ENCODE measurements at regions not wholly inside any gene's neighbourhood (a gene's known extent, or its start where the extent isn't known, plus 50 kb on each side); places are given as distances from the start of the nearest gene placed in this dataset.
"Not testable (repeated sequence)": the region's sequence is repeated elsewhere in the genome, so short reads cannot be mapped to it uniquely, and the experiment has no call there.

- in situ Hi-C loops (cut with HindIII; ENCODE audit: low sequenced_read_pairs) = no loop called here
Observed at GRCh38 chr2:56934866-56935265, 751.1 kb downstream of the CCDC85A start.

- in situ Hi-C loops (cut with HindIII; ENCODE audit: low sequenced_read_pairs) = no loop called here
Observed at GRCh38 chr2:56940054-56940453, 756.3 kb downstream of the CCDC85A start.

GRCh38 chr2:56952871-56953270 is 769.1 kb downstream of the CCDC85A start:
- in situ Hi-C loops (cut with HindIII; ENCODE audit: low sequenced_read_pairs) = no loop called here

- in situ Hi-C loops (cut with HindIII; ENCODE audit: low sequenced_read_pairs) = no loop called here
Observed at GRCh38 chr2:56960581-56960980, 776.8 kb downstream of the CCDC85A start.

- in situ Hi-C loops (cut with HindIII; ENCODE audit: low sequenced_read_pairs) = no loop called here
Observed at GRCh38 chr2:56962673-56963072, 778.9 kb downstream of the CCDC85A start.

GRCh38 chr2:56969513-56969912 is 785.7 kb downstream of the CCDC85A start:
- in situ Hi-C loops (cut with HindIII; ENCODE audit: low sequenced_read_pairs) = no loop called here

- in situ Hi-C loops (cut with HindIII; ENCODE audit: low sequenced_read_pairs) = no loop called here
Observed at GRCh38 chr2:56971383-56971974, 787.7 kb downstream of the CCDC85A start.

- in situ Hi-C loops (cut with HindIII; ENCODE audit: low sequenced_read_pairs) = no loop called here
Observed at GRCh38 chr2:56981554-56981953, 797.8 kb downstream of the CCDC85A start.

- in situ Hi-C loops (cut with HindIII; ENCODE audit: low sequenced_read_pairs) = no loop called here
Observed at GRCh38 chr2:56985609-56986008, 801.8 kb downstream of the CCDC85A start.

GRCh38 chr2:57022496-57022895 is 838.7 kb downstream of the CCDC85A start:
- in situ Hi-C loops (cut with HindIII; ENCODE audit: low sequenced_read_pairs) = no loop called here

GRCh38 chr2:57044931-57045635 is 861.3 kb downstream of the CCDC85A start:
- in situ Hi-C loops (cut with HindIII; ENCODE audit: low sequenced_read_pairs) = no loop called here

- in situ Hi-C loops (cut with HindIII; ENCODE audit: low sequenced_read_pairs) = no loop called here
Observed at GRCh38 chr2:57049273-57049672, 865.5 kb downstream of the CCDC85A start.

- in situ Hi-C loops (cut with HindIII; ENCODE audit: low sequenced_read_pairs) = no loop called here
Observed at GRCh38 chr2:57050007-57050406, 866.2 kb downstream of the CCDC85A start.

- in situ Hi-C loops (cut with HindIII; ENCODE audit: low sequenced_read_pairs) = not testable (repeated sequence)
Observed at GRCh38 chr2:57066301-57066700, 882.5 kb downstream of the CCDC85A start.

- in situ Hi-C loops (cut with HindIII; ENCODE audit: low sequenced_read_pairs) = no loop called here
Observed at GRCh38 chr2:57075226-57075625, 891.4 kb downstream of the CCDC85A start.

- in situ Hi-C loops (cut with HindIII; ENCODE audit: low sequenced_read_pairs) = no loop called here
Observed at GRCh38 chr2:57080035-57080434, 896.2 kb downstream of the CCDC85A start.

GRCh38 chr2:57084697-57085281 is 901.0 kb downstream of the CCDC85A start:
- in situ Hi-C loops (cut with HindIII; ENCODE audit: low sequenced_read_pairs) = no loop called here

GRCh38 chr2:57093020-57093419 is 909.2 kb downstream of the CCDC85A start:
- in situ Hi-C loops (cut with HindIII; ENCODE audit: low sequenced_read_pairs) = no loop called here

- in situ Hi-C loops (cut with HindIII; ENCODE audit: low sequenced_read_pairs) = no loop called here
Observed at GRCh38 chr2:57097855-57098254, 914.1 kb downstream of the CCDC85A start.

- in situ Hi-C loops (cut with HindIII; ENCODE audit: low sequenced_read_pairs) = no loop called here
Observed at GRCh38 chr2:57100436-57100835, 916.6 kb downstream of the CCDC85A start.

GRCh38 chr2:57105694-57106093 is 921.9 kb downstream of the CCDC85A start:
- in situ Hi-C loops (cut with HindIII; ENCODE audit: low sequenced_read_pairs) = no loop called here

- in situ Hi-C loops (cut with HindIII; ENCODE audit: low sequenced_read_pairs) = no loop called here
Observed at GRCh38 chr2:57107353-57107752, 923.6 kb downstream of the CCDC85A start.

Data from DLD1 (cell line).